ENCODE measurements at regions not wholly inside any gene's neighbourhood (a gene's known extent, or its start where the extent isn't known, plus 50 kb on each side); places are given as distances from the start of the nearest gene placed in this dataset.

GRCh38 chr11:119823077-119823476 is 94.1 kb upstream of the NECTIN1 start:
- CTCF ChIA-PET (ENCODE audit: partially characterized antibody) = no interaction called here
- no peak overlapping the region for H3K4me3 Mint-ChIP-seq
- no peaks in the 10 kb centered on the region for H3K36me3 Mint-ChIP-seq
- no peaks in the 10 kb centered on the region for H3K9me3 ChIP-seq (ENCODE audit: control insufficient read depth in 1 of 2, low read length in 2 of 2)
- no peak overlapping the region for H3K27ac ChIP-seq (ENCODE audit: low read depth, low read length)
- H3K4me1 ChIP-seq (ENCODE audit: insufficient read depth, low read length) = no peaks in the 10 kb centered on the region
- DNase-seq = no peak
- H3K4me1 Mint-ChIP-seq = no peaks in the 10 kb centered on the region
- no peaks in the 10 kb centered on the region for H3K27me3 ChIP-seq (ENCODE audit: insufficient read depth, low read length)
- peaks cover 2 to 12% (median 6%) of the 10 kb centered on the region in 8 donors for H3K9me3 Mint-ChIP-seq
- intact Hi-C loops (cut with micrococcal nuclease) = no loop called here
- H3K36me3 ChIP-seq (ENCODE audit: insufficient read depth, low read length) = no peaks in the 10 kb centered on the region
- H3K27me3 Mint-ChIP-seq = peaks cover 15 to 26% of the 10 kb centered on the region in 2 donors
- no peak overlapping the region for H3K4me3 ChIP-seq (ENCODE audit: low read length in 2 of 2)
- POLR2A ChIA-PET (ENCODE audit: partially characterized antibody) = no interaction called here
- H3K27ac Mint-ChIP-seq = peak overlapping the region in 1 of 7 donors; percentile 73

- no peak overlapping the region for H3K27ac Mint-ChIP-seq
- peaks cover 0 to 3% (median 0%) of the 10 kb centered on the region in 8 donors for H3K9me3 Mint-ChIP-seq
- peaks cover 5 to 16% of the 10 kb centered on the region in 2 donors for H3K27me3 Mint-ChIP-seq
- Histone ChIP-seq H3K36me3 (ENCODE audit: insufficient read depth, low read length) (no peaks in the 10 kb centered on the region), H3K4me3 (ENCODE audit: low read length in 2 of 2) (no peak overlapping the region), H3K27me3 (ENCODE audit: insufficient read depth, low read length) (no peaks in the 10 kb centered on the region), H3K9me3 (ENCODE audit: control insufficient read depth in 1 of 2, low read length in 2 of 2) (no peaks in the 10 kb centered on the region), H3K27ac (ENCODE audit: low read depth, low read length) (no peak overlapping the region), H3K4me1 (ENCODE audit: insufficient read depth, low read length) (no peaks in the 10 kb centered on the region)
- ChIA-PET CTCF (ENCODE audit: partially characterized antibody) (no interaction called here), POLR2A (ENCODE audit: partially characterized antibody) (no interaction called here)
- no peak for DNase-seq
- H3K36me3 Mint-ChIP-seq = no peaks in the 10 kb centered on the region
- H3K4me1 Mint-ChIP-seq = no peaks in the 10 kb centered on the region
- intact Hi-C loops (cut with micrococcal nuclease) = no loop called here
- H3K4me3 Mint-ChIP-seq = no peak overlapping the region
These were observed 87.7 kb upstream of the NECTIN1 start for GRCh38 chr11:119816660-119817059.

- peaks cover 0 to 3% (median 0%) of the 10 kb centered on the region in 8 donors for H3K9me3 Mint-ChIP-seq
- H3K36me3 Mint-ChIP-seq = no peaks in the 10 kb centered on the region
- no peak overlapping the region for H3K4me3 ChIP-seq (ENCODE audit: low read length in 2 of 2)
- H3K4me3 Mint-ChIP-seq = no peak overlapping the region
- POLR2A ChIA-PET (ENCODE audit: partially characterized antibody) = no interaction called here
- no peak overlapping the region for H3K27ac Mint-ChIP-seq
- H3K27ac ChIP-seq (ENCODE audit: low read depth, low read length) = no peak overlapping the region
- no peaks in the 10 kb centered on the region for H3K27me3 ChIP-seq (ENCODE audit: insufficient read depth, low read length)
- intact Hi-C loops (cut with micrococcal nuclease) = no loop called here
- peaks cover 3 to 11% of the 10 kb centered on the region in 2 donors for H3K27me3 Mint-ChIP-seq
- H3K4me1 ChIP-seq (ENCODE audit: insufficient read depth, low read length) = no peaks in the 10 kb centered on the region
- DNase-seq = no peak
- H3K36me3 ChIP-seq (ENCODE audit: insufficient read depth, low read length) = no peaks in the 10 kb centered on the region
- no peaks in the 10 kb centered on the region for H3K9me3 ChIP-seq (ENCODE audit: control insufficient read depth in 1 of 2, low read length in 2 of 2)
- CTCF ChIA-PET (ENCODE audit: partially characterized antibody) = no interaction called here
- H3K4me1 Mint-ChIP-seq = no peaks in the 10 kb centered on the region
These were observed 85.8 kb upstream of the NECTIN1 start for GRCh38 chr11:119814766-119815165.

GRCh38 chr11:119810478-119811232 is 81.7 kb upstream of the NECTIN1 start:
- H3K4me1 Mint-ChIP-seq = no peaks in the 10 kb centered on the region

GRCh38 chr11:119809346-119809745 is 80.3 kb upstream of the NECTIN1 start:
- Mint-ChIP-seq H3K36me3 (no peaks in the 10 kb centered on the region), H3K4me3 (no peak overlapping the region), H3K27me3 (peaks cover 1 to 4% of the 10 kb centered on the region in 2 donors), H3K9me3 (no peaks in the 10 kb centered on the region), H3K4me1 (no peaks in the 10 kb centered on the region), H3K27ac (no peak overlapping the region)
- Histone ChIP-seq H3K27me3 (ENCODE audit: insufficient read depth, low read length) (no peaks in the 10 kb centered on the region), H3K27ac (ENCODE audit: low read depth, low read length) (no peak overlapping the region), H3K9me3 (ENCODE audit: control insufficient read depth in 1 of 2, low read length in 2 of 2) (no peaks in the 10 kb centered on the region), H3K4me3 (ENCODE audit: low read length in 2 of 2) (no peak overlapping the region), H3K4me1 (ENCODE audit: insufficient read depth, low read length) (no peaks in the 10 kb centered on the region), H3K36me3 (ENCODE audit: insufficient read depth, low read length) (no peaks in the 10 kb centered on the region)
- DNase-seq = no peak
- CTCF ChIA-PET (ENCODE audit: partially characterized antibody) = no interaction called here
- POLR2A ChIA-PET (ENCODE audit: partially characterized antibody) = no interaction called here
- intact Hi-C loops (cut with micrococcal nuclease) = no loop called here

More at GRCh38 chr11:119810478-119811232, 81.7 kb upstream of the NECTIN1 start:
- Histone ChIP-seq H3K36me3 (ENCODE audit: insufficient read depth, low read length) (no peaks in the 10 kb centered on the region), H3K4me3 (ENCODE audit: low read length in 2 of 2) (no peak overlapping the region), H3K4me1 (ENCODE audit: insufficient read depth, low read length) (no peaks in the 10 kb centered on the region), H3K27me3 (ENCODE audit: insufficient read depth, low read length) (no peaks in the 10 kb centered on the region), H3K27ac (ENCODE audit: low read depth, low read length) (no peak overlapping the region), H3K9me3 (ENCODE audit: control insufficient read depth in 1 of 2, low read length in 2 of 2) (no peaks in the 10 kb centered on the region)
- CTCF ChIA-PET (ENCODE audit: partially characterized antibody) = no interaction called here
- Mint-ChIP-seq H3K27ac (no peak overlapping the region), H3K36me3 (no peaks in the 10 kb centered on the region), H3K27me3 (peaks cover 1 to 4% of the 10 kb centered on the region in 2 donors), H3K4me3 (no peak overlapping the region), H3K9me3 (no peaks in the 10 kb centered on the region)
- DNase-seq = no peak
- intact Hi-C loops (cut with micrococcal nuclease) = no loop called here
- POLR2A ChIA-PET (ENCODE audit: partially characterized antibody) = no interaction called here

GRCh38 chr11:119808407-119809185 is 79.6 kb upstream of the NECTIN1 start:
- Mint-ChIP-seq H3K9me3 (no peaks in the 10 kb centered on the region), H3K27me3 (peaks cover 0 to 4% of the 10 kb centered on the region in 2 donors), H3K27ac (no peak overlapping the region), H3K4me3 (no peak overlapping the region), H3K4me1 (no peaks in the 10 kb centered on the region), H3K36me3 (no peaks in the 10 kb centered on the region)
- H3K9me3 ChIP-seq (ENCODE audit: control insufficient read depth in 1 of 2, low read length in 2 of 2) = no peaks in the 10 kb centered on the region
- H3K36me3 ChIP-seq (ENCODE audit: insufficient read depth, low read length) = no peaks in the 10 kb centered on the region
- no peak for DNase-seq
- ChIA-PET POLR2A (ENCODE audit: partially characterized antibody) (no interaction called here), CTCF (ENCODE audit: partially characterized antibody) (no interaction called here)
- no peak overlapping the region for H3K4me3 ChIP-seq (ENCODE audit: low read length in 2 of 2)
- H3K4me1 ChIP-seq (ENCODE audit: insufficient read depth, low read length) = no peaks in the 10 kb centered on the region
- H3K27me3 ChIP-seq (ENCODE audit: insufficient read depth, low read length) = no peaks in the 10 kb centered on the region
- no peak overlapping the region for H3K27ac ChIP-seq (ENCODE audit: low read depth, low read length)
- intact Hi-C loops (cut with micrococcal nuclease) = no loop called here

GRCh38 chr11:119807841-119808240 is 78.8 kb upstream of the NECTIN1 start:
- ChIA-PET CTCF (ENCODE audit: partially characterized antibody) (no interaction called here), POLR2A (ENCODE audit: partially characterized antibody) (no interaction called here)
- no peaks in the 10 kb centered on the region for H3K4me1 Mint-ChIP-seq
- H3K27me3 Mint-ChIP-seq = peaks cover 0 to 4% of the 10 kb centered on the region in 2 donors
- no peaks in the 10 kb centered on the region for H3K36me3 Mint-ChIP-seq
- no peaks in the 10 kb centered on the region for H3K36me3 ChIP-seq (ENCODE audit: insufficient read depth, low read length)
- intact Hi-C loops (cut with micrococcal nuclease) = no loop called here
- no peak for DNase-seq
- no peak overlapping the region for H3K4me3 Mint-ChIP-seq
- no peak overlapping the region for H3K4me3 ChIP-seq (ENCODE audit: low read length in 2 of 2)
- H3K27ac Mint-ChIP-seq = no peak overlapping the region
- no peaks in the 10 kb centered on the region for H3K27me3 ChIP-seq (ENCODE audit: insufficient read depth, low read length)
- H3K27ac ChIP-seq (ENCODE audit: low read depth, low read length) = no peak overlapping the region
- no peaks in the 10 kb centered on the region for H3K4me1 ChIP-seq (ENCODE audit: insufficient read depth, low read length)
- H3K9me3 Mint-ChIP-seq = no peaks in the 10 kb centered on the region
- no peaks in the 10 kb centered on the region for H3K9me3 ChIP-seq (ENCODE audit: control insufficient read depth in 1 of 2, low read length in 2 of 2)
